K562 (cell line): ENCODE measurements at regions not wholly inside any gene's neighbourhood (a gene's known extent, or its start where the extent isn't known, plus 50 kb on each side); places are given as distances from the start of the nearest gene placed in this dataset.

Experiments
- ATAC-seq: fragments of 200-7000 bp; cut with Tn5 transposase; 3 replicates; pipeline ENCODE4 v1.9.1; 2020; ENCODE audit warnings: moderate library complexity
- BruUV-seq: library from RNA; stranded (reverse); fragments of 400-500 nt; replicated peaks from 2 replicates; lab custom pipeline; 2021; lab: Mats Ljungman, UMichigan
- CTCF ChIA-PET: fragments of 300-600 bp; formaldehyde crosslinking; extraction: SDS; loops from one replicate; lab custom pipeline; 2021; ENCODE audit warnings: low intra/inter-chr PET ratio; lab: Yijun Ruan, JAX
- POLR2A ChIA-PET: fragments of 300-600, 350-650 bp; sonication (Branson Sonifier 250); formaldehyde crosslinking; extraction: SDS; loops from one replicate; lab custom pipeline; 2021; ENCODE audit warnings: antibody characterized with exemption, inconsistent platforms; lab: Yijun Ruan, JAX
- DNase-seq, 4 experiments: peaks; one replicate each; pipeline versions ENCODE4 v3.0.0 to v3.0.0-alpha.2; 2011 to 2018; ENCODE audit warnings: low spot score in 3 of 4, mixed read lengths in 3 of 4; ENCODE audit errors: extremely low read depth in 1 of 4
- FAIRE-seq: peaks from 2 replicates; lab custom pipeline; 2011; peaks lifted over from hg19 to GRCh38; lab: Jason Lieb, UNC
- H2AFZ ChIP-seq: 2 replicates; pipeline ENCODE4 v1.6.0; 2011; ENCODE audit warnings: low read depth, low read length, control low read depth, inconsistent platforms
- H3K27ac ChIP-seq: fragments of 200-600 bp; 3 replicates; pipeline ENCODE4 v1.8.0; 2011; ENCODE audit warnings: low read depth, mild to moderate bottlenecking, control low read depth, inconsistent platforms, low read length, moderate library complexity, mixed read lengths; ENCODE audit errors: extremely low read depth
- H3K27me3 ChIP-seq, 2 experiments: fragments of 300-600 bp in 1 of 2; 2 replicates in 1 of 2; 3 replicates in 1 of 2; pipeline versions ENCODE4 v1.6.0 to v1.8.0; 2011; ENCODE audit warnings: inconsistent platforms in 2 of 2, low read length in 2 of 2, mild to moderate bottlenecking in 1 of 2, mixed read lengths in 1 of 2, moderate library complexity in 1 of 2; ENCODE audit not compliant: control insufficient read depth in 2 of 2, insufficient read depth in 2 of 2
- H3K36me3 ChIP-seq: fragments of 300-600 bp; 3 replicates; pipeline ENCODE4 v1.8.0; 2011; ENCODE audit warnings: mild to moderate bottlenecking, low read length, inconsistent platforms; ENCODE audit not compliant: control insufficient read depth, insufficient read depth
- H3K4me1 ChIP-seq, 2 experiments: fragments of 200-600 bp in 1 of 2; replicated peaks in 1 of 2; 2 replicates in 1 of 2; 3 replicates in 1 of 2; pipeline versions ENCODE4 v1.5.1 to v1.8.0; 2011; ENCODE audit warnings: inconsistent platforms in 2 of 2, low read length in 2 of 2, mild to moderate bottlenecking in 1 of 2, mixed read lengths in 1 of 2, moderate library complexity in 1 of 2; ENCODE audit not compliant: control insufficient read depth in 2 of 2, insufficient read depth in 2 of 2
- H3K4me2 ChIP-seq: 2 replicates; pipeline ENCODE4 v1.6.1; 2011; ENCODE audit warnings: low read length, control low read depth, inconsistent platforms, mixed read lengths; ENCODE audit not compliant: insufficient read depth
- H3K4me3 ChIP-seq: fragments of 200-600 bp; sonication (generic), shearing (Covaris generic); 2 replicates; pipeline ENCODE4 v1.5.1; 2016; ENCODE audit warnings: control low read depth, inconsistent platforms
- H3K79me2 ChIP-seq: fragments of 200-600 bp; 3 replicates; pipeline ENCODE4 v1.8.0; 2011; ENCODE audit warnings: low read length, inconsistent platforms; ENCODE audit not compliant: control insufficient read depth, insufficient read depth
- H3K9ac ChIP-seq, 2 experiments: 2 replicates each; pipeline versions ENCODE4 v1.6.0 to v1.6.1; 2011; ENCODE audit warnings: low read depth in 2 of 2, low read length in 2 of 2, control low read depth in 1 of 2, inconsistent platforms in 1 of 2, mild to moderate bottlenecking in 1 of 2, mixed read lengths in 1 of 2; ENCODE audit not compliant: insufficient read depth in 1 of 2
- H3K9me1 ChIP-seq: one replicate; pipeline ENCODE4 v1.6.0; 2011; ENCODE audit warnings: inconsistent platforms, mild to moderate bottlenecking, low read length, moderate library complexity; ENCODE audit not compliant: control insufficient read depth, insufficient read depth
- H3K9me3 ChIP-seq: replicated peaks from 2 replicates; pipeline ENCODE4 v1.5.1; 2011; ENCODE audit warnings: low read depth, low read length, inconsistent platforms; ENCODE audit not compliant: control insufficient read depth, insufficient read depth
- H4K20me1 ChIP-seq: replicated peaks from 2 replicates; pipeline ENCODE4 v1.6.1; 2011; ENCODE audit warnings: low read length, inconsistent platforms, mixed read lengths; ENCODE audit not compliant: control insufficient read depth, insufficient read depth
- RBM34 ChIP-seq: fragments of 200-400 bp; formaldehyde crosslinking; IDR thresholded peaks from 2 replicates; pipeline ENCODE4 v1.6.1; 2018; ENCODE audit warnings: low read length, borderline replicate concordance; ENCODE audit not compliant: insufficient read depth
- SMAD1 ChIP-seq: fragments of 150-350 bp; IDR thresholded peaks from 2 replicates; pipeline ENCODE4 v1.6.1; 2014; ENCODE audit warnings: low read length, low read depth; ENCODE audit not compliant: partially characterized antibody
- SP2 ChIP-seq: IDR thresholded peaks from 2 replicates; pipeline ENCODE4 v1.6.1; 2011; ENCODE audit warnings: mild to moderate bottlenecking, low read depth, low read length, moderate library complexity; ENCODE audit not compliant: poor library complexity, severe bottlenecking; ENCODE audit errors: extremely low read depth
- WGBS: fragments of 100-300 bp; shearing (Covaris generic); methylation state at CpG from one replicate; pipeline ENCODE4 v1.1.6; 2016; ENCODE audit warnings: low coverage, mixed read lengths; ENCODE audit not compliant: insufficient coverage; ENCODE audit errors: missing lambda C conversion rate; 5-methylcytosine and 5-hydroxymethylcytosine counted together
- in situ Hi-C: fragments of 300-500 bp; cut with MboI; formaldehyde crosslinking; loops from 4 replicates; pipeline ENCODE4 v1.15.0; 2018; ENCODE audit warnings: inconsistent platforms, mixed read lengths
- intact Hi-C: fragments of 100-400 bp; cut with micrococcal nuclease; formaldehyde crosslinking; loops from 2 replicates; pipeline ENCODE4 v1.14.2; 2022
- TF ChIP-seq, protein P1 (sequence below): fragments of 450-650 bp; IDR thresholded peaks from 2 replicates; pipeline ENCODE4 v1.6.1; 2017; ENCODE audit warnings: antibody characterized with exemption
- TF ChIP-seq, protein P2 (sequence below): fragments of 250-450 bp; sonication (Bioruptor Pico); IDR thresholded peaks from 2 replicates; pipeline ENCODE4 v1.8.0; 2021; ENCODE audit warnings: mild to moderate bottlenecking, moderate library complexity

DNA sequence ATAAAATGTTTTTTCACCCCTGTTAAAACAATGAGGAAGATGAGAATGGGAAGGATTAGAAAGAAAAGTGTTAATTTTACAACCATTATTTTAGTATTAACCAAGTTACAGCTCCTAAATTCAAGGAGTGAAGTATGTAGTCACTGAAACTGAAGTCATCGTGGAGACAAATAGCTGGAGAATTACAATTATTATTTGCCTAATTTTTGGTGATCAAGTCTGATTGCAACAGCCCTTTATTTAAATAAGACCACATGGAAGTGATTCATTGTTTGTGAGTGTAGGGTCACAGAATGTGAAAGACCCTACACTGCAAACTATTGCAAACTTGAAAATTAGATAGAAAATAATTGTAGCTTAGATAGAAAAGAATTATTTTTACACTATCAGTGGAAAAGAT is 292.4 kb downstream of the CENPW start:
- H3K27ac ChIP-seq, result no peak overlapping the region
- no peaks in the 10 kb centered on the region for H3K9me1 ChIP-seq
- H3K36me3 ChIP-seq, result no peaks in the 10 kb centered on the region
- no peak for FAIRE-seq
- no peaks in the 10 kb centered on the region for H3K27me3 ChIP-seq
- H3K4me2 ChIP-seq, result no peak overlapping the region
- no peaks in the 10 kb centered on the region for H3K4me1 ChIP-seq
- H3K9ac ChIP-seq, result no peak overlapping the region
- intact Hi-C loops, result no loop called here
- TF ChIP-seq SP2 (no peak), SMAD1 (no peak), RBM34 (no peak)
- TF ChIP-seq, protein P1, sequence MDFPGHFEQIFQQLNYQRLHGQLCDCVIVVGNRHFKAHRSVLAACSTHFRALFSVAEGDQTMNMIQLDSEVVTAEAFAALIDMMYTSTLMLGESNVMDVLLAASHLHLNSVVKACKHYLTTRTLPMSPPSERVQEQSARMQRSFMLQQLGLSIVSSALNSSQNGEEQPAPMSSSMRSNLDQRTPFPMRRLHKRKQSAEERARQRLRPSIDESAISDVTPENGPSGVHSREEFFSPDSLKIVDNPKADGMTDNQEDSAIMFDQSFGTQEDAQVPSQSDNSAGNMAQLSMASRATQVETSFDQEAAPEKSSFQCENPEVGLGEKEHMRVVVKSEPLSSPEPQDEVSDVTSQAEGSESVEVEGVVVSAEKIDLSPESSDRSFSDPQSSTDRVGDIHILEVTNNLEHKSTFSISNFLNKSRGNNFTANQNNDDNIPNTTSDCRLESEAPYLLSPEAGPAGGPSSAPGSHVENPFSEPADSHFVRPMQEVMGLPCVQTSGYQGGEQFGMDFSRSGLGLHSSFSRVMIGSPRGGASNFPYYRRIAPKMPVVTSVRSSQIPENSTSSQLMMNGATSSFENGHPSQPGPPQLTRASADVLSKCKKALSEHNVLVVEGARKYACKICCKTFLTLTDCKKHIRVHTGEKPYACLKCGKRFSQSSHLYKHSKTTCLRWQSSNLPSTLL, result no peak
- TF ChIP-seq, protein P2, sequence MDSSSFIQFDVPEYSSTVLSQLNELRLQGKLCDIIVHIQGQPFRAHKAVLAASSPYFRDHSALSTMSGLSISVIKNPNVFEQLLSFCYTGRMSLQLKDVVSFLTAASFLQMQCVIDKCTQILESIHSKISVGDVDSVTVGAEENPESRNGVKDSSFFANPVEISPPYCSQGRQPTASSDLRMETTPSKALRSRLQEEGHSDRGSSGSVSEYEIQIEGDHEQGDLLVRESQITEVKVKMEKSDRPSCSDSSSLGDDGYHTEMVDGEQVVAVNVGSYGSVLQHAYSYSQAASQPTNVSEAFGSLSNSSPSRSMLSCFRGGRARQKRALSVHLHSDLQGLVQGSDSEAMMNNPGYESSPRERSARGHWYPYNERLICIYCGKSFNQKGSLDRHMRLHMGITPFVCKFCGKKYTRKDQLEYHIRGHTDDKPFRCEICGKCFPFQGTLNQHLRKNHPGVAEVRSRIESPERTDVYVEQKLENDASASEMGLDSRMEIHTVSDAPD (CRISPR knock-in tag), result no peak
- TF ChIP-seq, all 486 proteins: peak for 0
- Histone ChIP-seq H4K20me1 (no peaks in the 10 kb centered on the region), H3K4me3 (no peak overlapping the region), H2AFZ (no peak overlapping the region), H3K79me2 (no peaks in the 10 kb centered on the region), H3K9me3 (no peaks in the 10 kb centered on the region)
- in situ Hi-C loops, result no loop called here
- BruUV-seq, result no TSS peak
- WGBS, result 0% methylated on average over 1 of the region's 1 CpG
- ATAC-seq (no peak), DNase-seq (no peak)
- POLR2A ChIA-PET, result no interaction called here
- CTCF ChIA-PET, result no interaction called here
